ENCODE measurements at regions not wholly inside any gene's neighbourhood (a gene's known extent, or its start where the extent isn't known, plus 50 kb on each side); places are given as distances from the start of the nearest gene placed in this dataset.

GRCh38 chr2:762646-763045, 85.4 kb upstream of the TMEM18 start:
- no peak for TF ChIP-seq CTCF (IDR thresholded peaks at IDR 0.05; ENCODE audit: low read depth, low read length, missing control alignments)
- in situ Hi-C loops (cut with HindIII; ENCODE audit: low sequenced_read_pairs): no loop called here

GRCh38 chr2:761384-761783, 84.2 kb upstream of the TMEM18 start:
- in situ Hi-C loops (cut with HindIII; ENCODE audit: low sequenced_read_pairs): no loop called here
- DNase-seq (ENCODE audit: low read depth): no peak
- TF ChIP-seq CTCF (IDR thresholded peaks at IDR 0.05; ENCODE audit: low read depth, low read length, missing control alignments): no peak
- H3K4me3 ChIP-seq (ENCODE audit: low read depth, low read length): no peak overlapping the region

More at GRCh38 chr2:762646-763045, 85.4 kb upstream of the TMEM18 start:
- no peak overlapping the region for H3K4me3 ChIP-seq (ENCODE audit: low read depth, low read length)
- DNase-seq (ENCODE audit: low read depth): no peak

- TF ChIP-seq CTCF (IDR thresholded peaks at IDR 0.05; ENCODE audit: low read depth, low read length, missing control alignments): no peak
- in situ Hi-C loops (cut with HindIII; ENCODE audit: low sequenced_read_pairs): no loop called here
- no peak for DNase-seq (ENCODE audit: low read depth)
- H3K4me3 ChIP-seq (ENCODE audit: low read depth, low read length): no peak overlapping the region
Observed at GRCh38 chr2:760001-760400, 82.8 kb upstream of the TMEM18 start.

GRCh38 chr2:758073-758820, 81.0 kb upstream of the TMEM18 start:
- in situ Hi-C loops (cut with HindIII; ENCODE audit: low sequenced_read_pairs): no loop called here
- no peak for DNase-seq (ENCODE audit: low read depth)
- H3K4me3 ChIP-seq (ENCODE audit: low read depth, low read length): no peak overlapping the region
- TF ChIP-seq CTCF (IDR thresholded peaks at IDR 0.05; ENCODE audit: low read depth, low read length, missing control alignments): no peak

- no peak for DNase-seq (ENCODE audit: low read depth)
- no peak overlapping the region for H3K4me3 ChIP-seq (ENCODE audit: low read depth, low read length)
- in situ Hi-C loops (cut with HindIII; ENCODE audit: low sequenced_read_pairs): no loop called here
- no peak for TF ChIP-seq CTCF (IDR thresholded peaks at IDR 0.05; ENCODE audit: low read depth, low read length, missing control alignments)
Observed at GRCh38 chr2:753123-753522, 75.9 kb upstream of the TMEM18 start.

GRCh38 chr2:751474-751873, 74.3 kb upstream of the TMEM18 start:
- no peak for DNase-seq (ENCODE audit: low read depth)
- TF ChIP-seq CTCF (IDR thresholded peaks at IDR 0.05; ENCODE audit: low read depth, low read length, missing control alignments): no peak
- no peak overlapping the region for H3K4me3 ChIP-seq (ENCODE audit: low read depth, low read length)
- in situ Hi-C loops (cut with HindIII; ENCODE audit: low sequenced_read_pairs): no loop called here

Data from astrocyte of the cerebellum (primary cell).